Right lobe of liver (tissue), 6 donors: ENCODE measurements at regions not wholly inside any gene's neighbourhood (a gene's known extent, or its start where the extent isn't known, plus 50 kb on each side); places are given as distances from the start of the nearest gene placed in this dataset.

Source experiments
- ATAC-seq, 4 donors: fragments of 200-7000 bp; cut with Tn5 transposase; one replicate each; pipeline ENCODE4 v1.9.1; 2020; ENCODE audit warnings: mild to moderate bottlenecking in 4 of 4, moderate library complexity in 4 of 4
- DNase-seq, 3 donors: peaks; one replicate each; pipeline ENCODE4 v3.0.0-alpha.2; 2020
- H3K27ac ChIP-seq, 3 donors: fragments of 200-600 bp; one replicate each; pipeline ENCODE4 v1.8.0; 2022
- H3K27me3 ChIP-seq, 2 donors: fragments of 200-600 bp; one replicate each; pipeline ENCODE4 v1.8.0; 2022
- H3K36me3 ChIP-seq, 4 donors: fragments of 200-600 bp; sonication (generic) in 1 of 4; one replicate each; pipeline versions ENCODE4 v1.5.1 to v1.8.0; 2017 to 2022; ENCODE audit warnings: control low read depth in 1 of 4
- H3K4me1 ChIP-seq, 4 donors: fragments of 200-600 bp; sonication (generic) in 1 of 4; one replicate each; pipeline versions ENCODE4 v1.5.1 to v1.8.0; 2017 to 2022; ENCODE audit warnings: control low read depth in 1 of 4
- H3K4me3 ChIP-seq, 3 donors: fragments of 200-600 bp; one replicate each; pipeline ENCODE4 v1.8.0; 2022
- H3K9me3 ChIP-seq, 4 donors: fragments of 200-600 bp; sonication (generic) in 1 of 4; one replicate each; pipeline versions ENCODE4 v1.5.1 to v1.8.0; 2017 to 2022; ENCODE audit warnings: control low read depth in 1 of 4
- CTCF ChIP-seq, 4 donors: fragments of 200-600 bp in 3 of 4; fragments of 450-650 bp in 1 of 4; IDR thresholded peaks; one replicate each; pipeline versions ENCODE4 v1.5.1 to v1.8.0; 2016 to 2022; ENCODE audit warnings: antibody characterized with exemption in 4 of 4, mild to moderate bottlenecking in 2 of 4
- POLR2A ChIP-seq: fragments of 450-650 bp; IDR thresholded peaks from one replicate; pipeline ENCODE4 v1.6.1; 2017; ENCODE audit warnings: antibody characterized with exemption, mild to moderate bottlenecking
- WGBS: methylation state at CpG from one replicate; pipeline ENCODE4 v1.1.6; 2018; ENCODE audit warnings: low coverage, low lambda C conversion rate; ENCODE audit not compliant: insufficient coverage; ENCODE audit errors: missing lambda C conversion rate; 5-methylcytosine and 5-hydroxymethylcytosine counted together
- intact Hi-C, 2 donors: fragments of 100-400 bp; cut with DNase I; formaldehyde crosslinking; loops; one replicate each; pipeline versions ENCODE4 v1.11.2 to v1.14.1; 2022
- donor health status: DM: no; HTN: yes; CAD: no.
- donor health status: DM: no; HTN: no; CAD: no.
- donor health status: DM: no; HTN: no; CAD: no.
- donor health status: DM: no; HTN: yes; CAD: no.
- donor health status: DM: no; HTN: yes; CAD: no.

- TF ChIP-seq POLR2A (no peak), CTCF (IDR thresholded peaks at IDR 0.05) (no peak)
- intact Hi-C loops, result no loop called here
- Histone ChIP-seq H3K27me3 (no peaks in the 10 kb centered on the region), H3K4me3 (no peak overlapping the region), H3K9me3 (peaks cover 0 to 3% (median 0%) of the 10 kb centered on the region in 4 donors), H3K4me1 (no peaks in the 10 kb centered on the region), H3K36me3 (no peaks in the 10 kb centered on the region), H3K27ac (no peak overlapping the region)
- WGBS, result 70% methylated on average over 3 of the region's 4 CpGs
- DNase-seq, result peak in 1 of 3 donors; percentile 34
- no peak for ATAC-seq
These were observed 124.3 kb downstream of the RASSF9 start for GRCh38 chr12:85711735-85712390.

GRCh38 chr12:85713373-85713772 is 122.8 kb downstream of the RASSF9 start:
- Histone ChIP-seq H3K27me3 (no peaks in the 10 kb centered on the region), H3K4me1 (no peaks in the 10 kb centered on the region), H3K36me3 (no peaks in the 10 kb centered on the region), H3K9me3 (peaks cover 0 to 3% (median 0%) of the 10 kb centered on the region in 4 donors), H3K4me3 (no peak overlapping the region), H3K27ac (no peak overlapping the region)
- DNase-seq, result no peak
- intact Hi-C loops, result no loop called here
- no peak for TF ChIP-seq CTCF (IDR thresholded peaks at IDR 0.05)
- TF ChIP-seq POLR2A, result no peak
- ATAC-seq, result no peak
- WGBS, result 43% methylated on average over 4 of the region's 4 CpGs

- WGBS, result 71% methylated on average over 1 of the region's 1 CpG
- Histone ChIP-seq H3K4me1 (no peaks in the 10 kb centered on the region), H3K27ac (no peak overlapping the region), H3K9me3 (peaks cover 0 to 3% (median 0%) of the 10 kb centered on the region in 4 donors), H3K27me3 (no peaks in the 10 kb centered on the region), H3K4me3 (no peak overlapping the region), H3K36me3 (no peaks in the 10 kb centered on the region)
- ATAC-seq (no peak), DNase-seq (no peak)
- intact Hi-C loops, result no loop called here
- no peak for TF ChIP-seq POLR2A
- no peak for TF ChIP-seq CTCF (IDR thresholded peaks at IDR 0.05)
These were observed 121.8 kb downstream of the RASSF9 start for GRCh38 chr12:85714425-85714824.

- ATAC-seq (no peak), DNase-seq (no peak)
- Histone ChIP-seq H3K4me3 (no peak overlapping the region), H3K27ac (no peak overlapping the region), H3K9me3 (peaks cover 0 to 3% (median 0%) of the 10 kb centered on the region in 4 donors), H3K36me3 (no peaks in the 10 kb centered on the region), H3K27me3 (no peaks in the 10 kb centered on the region), H3K4me1 (no peaks in the 10 kb centered on the region)
- TF ChIP-seq CTCF (IDR thresholded peaks at IDR 0.05) (no peak), POLR2A (no peak)
- 68% methylated on average over 1 of the region's 1 CpG for WGBS
- intact Hi-C loops, result no loop called here
These were observed 115.7 kb downstream of the RASSF9 start for GRCh38 chr12:85720308-85721033.
